ENCODE measurements at regions not wholly inside any gene's neighbourhood (a gene's known extent, or its start where the extent isn't known, plus 50 kb on each side); places are given as distances from the start of the nearest gene placed in this dataset.

DNA sequence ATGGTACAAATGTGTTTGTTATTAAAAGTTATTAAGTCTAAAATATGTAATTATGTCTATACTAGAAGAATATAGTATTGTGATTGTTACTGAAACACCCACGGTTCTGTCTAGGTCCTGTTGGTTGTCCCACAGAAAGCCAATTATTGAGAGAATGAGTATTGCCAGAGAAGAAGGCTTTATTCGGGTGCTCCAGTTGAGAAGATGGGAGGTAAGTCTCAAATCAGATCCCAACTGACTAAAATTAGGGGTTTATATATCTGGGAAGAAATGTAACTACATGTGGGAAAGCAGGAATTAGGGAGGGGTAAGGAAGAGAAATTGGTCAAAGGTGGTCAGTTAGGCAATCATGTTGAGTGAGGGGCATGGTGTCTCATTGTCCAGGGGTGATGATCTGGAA lies 798.4 kb downstream of the PCDH17 start:
- H3K4me3 ChIP-seq (replicated peaks; ENCODE audit: low read depth, low read length), result no peak overlapping the region
- DNase-seq (ENCODE audit: extremely low read depth, low read depth), result no peak
- TF ChIP-seq, protein P1, sequence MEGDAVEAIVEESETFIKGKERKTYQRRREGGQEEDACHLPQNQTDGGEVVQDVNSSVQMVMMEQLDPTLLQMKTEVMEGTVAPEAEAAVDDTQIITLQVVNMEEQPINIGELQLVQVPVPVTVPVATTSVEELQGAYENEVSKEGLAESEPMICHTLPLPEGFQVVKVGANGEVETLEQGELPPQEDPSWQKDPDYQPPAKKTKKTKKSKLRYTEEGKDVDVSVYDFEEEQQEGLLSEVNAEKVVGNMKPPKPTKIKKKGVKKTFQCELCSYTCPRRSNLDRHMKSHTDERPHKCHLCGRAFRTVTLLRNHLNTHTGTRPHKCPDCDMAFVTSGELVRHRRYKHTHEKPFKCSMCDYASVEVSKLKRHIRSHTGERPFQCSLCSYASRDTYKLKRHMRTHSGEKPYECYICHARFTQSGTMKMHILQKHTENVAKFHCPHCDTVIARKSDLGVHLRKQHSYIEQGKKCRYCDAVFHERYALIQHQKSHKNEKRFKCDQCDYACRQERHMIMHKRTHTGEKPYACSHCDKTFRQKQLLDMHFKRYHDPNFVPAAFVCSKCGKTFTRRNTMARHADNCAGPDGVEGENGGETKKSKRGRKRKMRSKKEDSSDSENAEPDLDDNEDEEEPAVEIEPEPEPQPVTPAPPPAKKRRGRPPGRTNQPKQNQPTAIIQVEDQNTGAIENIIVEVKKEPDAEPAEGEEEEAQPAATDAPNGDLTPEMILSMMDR (IDR thresholded peaks at IDR 0.05; ENCODE audit: low read depth, low read length, missing control alignments), result no peak

DNA sequence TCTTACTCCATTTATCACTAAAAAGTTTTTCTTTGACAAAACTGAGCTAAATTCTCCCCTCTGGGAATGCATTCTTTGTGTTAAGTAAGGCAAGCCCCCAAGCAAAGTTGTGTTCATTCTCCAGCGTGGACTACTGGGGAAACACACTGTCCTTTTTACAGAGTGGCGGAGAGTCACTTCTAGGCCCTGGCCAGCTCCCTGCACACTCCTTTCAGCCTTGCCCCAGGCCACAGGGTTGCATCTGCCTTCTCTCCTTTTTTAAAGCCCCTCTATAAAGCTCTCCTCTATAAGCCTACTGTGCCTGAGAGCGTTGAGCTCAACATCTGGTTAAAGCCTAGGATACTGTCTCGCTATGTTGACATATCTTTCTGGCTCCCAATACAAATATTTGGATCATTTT lies 803.4 kb downstream of the PCDH17 start:
- H3K4me3 ChIP-seq (replicated peaks; ENCODE audit: low read depth, low read length), result no peak overlapping the region
- DNase-seq (ENCODE audit: extremely low read depth, low read depth), result no peak
- TF ChIP-seq, protein P1 (IDR thresholded peaks at IDR 0.05; ENCODE audit: low read depth, low read length, missing control alignments), result no peak

DNA sequence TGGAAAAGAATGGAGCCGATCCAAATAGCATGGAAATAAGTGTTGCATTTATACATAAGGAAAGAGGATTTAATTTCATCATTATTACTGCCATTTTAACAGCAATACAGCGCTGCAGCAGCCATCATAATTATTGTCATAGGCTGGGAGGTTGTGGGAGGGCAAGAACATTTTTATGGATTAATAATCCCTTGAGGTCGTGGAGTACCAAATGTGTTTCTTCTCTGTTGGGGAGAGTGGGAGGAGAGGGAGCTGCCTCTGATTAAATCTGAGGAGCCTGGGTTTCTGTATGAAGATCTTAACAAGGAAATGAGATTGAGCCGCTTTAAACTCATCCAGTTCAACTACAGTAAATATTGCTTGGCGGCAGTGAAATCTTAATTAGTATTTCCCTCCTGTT lies 805.9 kb downstream of the PCDH17 start:
- DNase-seq (ENCODE audit: extremely low read depth, low read depth), result no peak
- TF ChIP-seq, protein P1 (IDR thresholded peaks at IDR 0.05; ENCODE audit: low read depth, low read length, missing control alignments), result no peak
- no peak overlapping the region for H3K4me3 ChIP-seq (replicated peaks; ENCODE audit: low read depth, low read length)

DNA sequence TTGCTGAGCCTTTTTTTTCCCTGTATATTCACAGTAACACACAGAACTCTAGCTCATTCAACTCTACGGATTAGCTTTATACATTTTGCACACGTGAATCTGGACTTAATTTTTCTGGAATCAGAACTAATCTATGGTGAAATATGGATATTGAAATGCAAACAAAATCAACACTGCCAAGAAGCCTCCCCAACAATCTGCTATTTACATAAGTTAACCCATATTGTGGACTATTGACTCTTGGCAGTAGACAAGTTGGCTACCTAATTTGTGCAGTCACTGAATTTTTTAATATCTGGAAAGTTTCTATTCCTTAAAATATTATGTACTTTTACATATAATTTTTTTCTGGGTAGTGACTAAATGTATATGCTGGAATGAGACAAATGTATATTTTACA lies 815.4 kb downstream of the PCDH17 start:
- TF ChIP-seq, protein P1 (IDR thresholded peaks at IDR 0.05; ENCODE audit: low read depth, low read length, missing control alignments), result no peak
- no peak for DNase-seq (ENCODE audit: extremely low read depth, low read depth)
- no peak overlapping the region for H3K4me3 ChIP-seq (replicated peaks; ENCODE audit: low read depth, low read length)

DNA sequence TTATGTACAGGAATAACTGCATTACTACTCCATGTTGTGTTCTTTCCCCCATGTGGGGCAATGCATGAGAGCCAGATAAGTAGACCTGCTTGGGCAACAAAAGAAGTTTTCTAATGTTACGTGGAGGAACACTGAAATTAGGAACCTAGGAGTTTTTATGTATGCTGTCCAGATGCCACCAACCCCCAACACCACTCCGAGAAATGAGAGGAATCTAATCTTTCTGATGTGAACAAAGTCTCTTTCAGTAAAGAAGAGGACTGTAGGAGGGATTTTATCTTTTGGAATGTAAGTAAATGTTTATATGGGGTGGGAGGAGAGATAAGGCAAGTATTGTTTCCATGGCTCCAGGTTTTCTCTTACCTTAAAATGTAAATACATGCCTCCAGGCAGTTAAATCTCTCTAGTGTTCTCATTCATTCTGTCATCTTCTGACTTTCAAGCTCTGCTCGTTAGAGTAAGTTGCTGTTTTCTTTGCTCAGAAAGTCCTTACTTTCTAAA lies 820.6 kb downstream of the PCDH17 start:
- no peak overlapping the region for H3K4me3 ChIP-seq (replicated peaks; ENCODE audit: low read depth, low read length)
- no peak for DNase-seq (ENCODE audit: extremely low read depth, low read depth)
- TF ChIP-seq, protein P1 (IDR thresholded peaks at IDR 0.05; ENCODE audit: low read depth, low read length, missing control alignments), result no peak

DNA sequence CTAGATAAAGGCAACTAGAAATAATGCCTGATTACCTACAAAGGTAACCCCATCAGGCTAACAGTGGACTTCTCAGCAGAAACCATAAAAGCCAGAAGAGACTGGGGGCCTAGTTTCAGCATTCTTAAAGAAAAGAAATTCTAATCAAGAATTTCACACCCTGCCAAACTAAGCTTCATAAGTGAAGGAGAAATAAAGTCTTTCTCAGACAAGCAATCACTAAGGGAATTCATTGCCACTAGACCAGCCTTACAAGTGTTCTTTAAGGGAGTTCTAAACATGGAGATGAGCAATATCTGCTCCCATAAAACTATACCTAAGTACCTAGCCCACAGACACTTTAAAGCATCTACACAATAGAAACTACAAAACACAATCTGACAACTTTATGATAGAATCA lies 823.5 kb downstream of the PCDH17 start:
- no peak for DNase-seq (ENCODE audit: extremely low read depth, low read depth)
- no peak overlapping the region for H3K4me3 ChIP-seq (replicated peaks; ENCODE audit: low read depth, low read length)
- TF ChIP-seq, protein P1 (IDR thresholded peaks at IDR 0.05; ENCODE audit: low read depth, low read length, missing control alignments), result no peak

DNA sequence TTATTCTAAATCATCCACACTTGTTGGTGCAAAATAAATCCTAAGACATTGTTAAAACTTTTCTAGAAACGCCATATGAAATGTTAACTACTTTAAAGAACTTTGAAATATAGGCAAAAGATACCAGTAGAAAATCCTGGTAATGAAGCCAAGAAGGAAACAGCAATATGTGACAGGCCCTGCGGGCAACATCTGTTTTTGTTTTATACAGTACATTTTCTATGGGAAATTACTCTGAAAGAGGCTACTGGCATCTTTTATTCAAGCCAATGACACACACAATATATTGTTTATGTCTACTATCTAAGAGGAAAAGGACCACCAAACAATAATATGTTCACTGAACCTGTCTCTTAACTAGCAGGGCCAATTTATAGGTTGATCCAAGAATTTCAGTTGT lies 829.7 kb downstream of the PCDH17 start:
- DNase-seq (ENCODE audit: extremely low read depth, low read depth), result no peak
- H3K4me3 ChIP-seq (replicated peaks; ENCODE audit: low read depth, low read length), result no peak overlapping the region
- TF ChIP-seq, protein P1 (IDR thresholded peaks at IDR 0.05; ENCODE audit: low read depth, low read length, missing control alignments), result no peak
